ENCODE measurements at regions not wholly inside any gene's neighbourhood (a gene's known extent, or its start where the extent isn't known, plus 50 kb on each side); places are given as distances from the start of the nearest gene placed in this dataset.

DNA sequence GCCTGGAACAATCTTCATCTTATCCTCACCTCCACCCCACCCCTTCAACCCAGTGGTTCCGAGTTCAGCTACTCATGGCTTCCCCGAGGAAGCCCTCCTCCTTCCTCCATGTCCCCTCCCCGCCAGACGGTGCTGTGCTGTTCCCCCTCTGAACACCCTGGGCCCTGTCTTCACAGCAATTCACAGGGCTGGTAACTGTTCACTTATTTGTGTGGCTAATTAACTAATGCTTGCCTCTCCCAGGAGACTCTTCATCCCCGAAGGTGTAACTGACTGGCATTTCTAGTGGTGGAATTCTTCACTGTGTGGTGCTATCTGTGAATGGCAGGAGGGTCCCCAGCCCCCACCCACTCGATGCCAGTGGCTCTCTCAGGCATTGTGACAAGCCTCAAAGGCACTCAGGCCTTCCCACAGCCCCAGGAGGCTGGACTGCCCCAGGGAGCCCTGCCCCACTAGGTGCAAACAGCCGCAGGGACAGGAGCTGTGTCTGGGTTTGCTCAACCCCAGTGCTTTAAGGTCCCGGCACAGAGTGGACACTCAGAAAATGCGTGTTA is 133.7 kb upstream of the ID2 start:
- TF ChIP-seq, protein P1, sequence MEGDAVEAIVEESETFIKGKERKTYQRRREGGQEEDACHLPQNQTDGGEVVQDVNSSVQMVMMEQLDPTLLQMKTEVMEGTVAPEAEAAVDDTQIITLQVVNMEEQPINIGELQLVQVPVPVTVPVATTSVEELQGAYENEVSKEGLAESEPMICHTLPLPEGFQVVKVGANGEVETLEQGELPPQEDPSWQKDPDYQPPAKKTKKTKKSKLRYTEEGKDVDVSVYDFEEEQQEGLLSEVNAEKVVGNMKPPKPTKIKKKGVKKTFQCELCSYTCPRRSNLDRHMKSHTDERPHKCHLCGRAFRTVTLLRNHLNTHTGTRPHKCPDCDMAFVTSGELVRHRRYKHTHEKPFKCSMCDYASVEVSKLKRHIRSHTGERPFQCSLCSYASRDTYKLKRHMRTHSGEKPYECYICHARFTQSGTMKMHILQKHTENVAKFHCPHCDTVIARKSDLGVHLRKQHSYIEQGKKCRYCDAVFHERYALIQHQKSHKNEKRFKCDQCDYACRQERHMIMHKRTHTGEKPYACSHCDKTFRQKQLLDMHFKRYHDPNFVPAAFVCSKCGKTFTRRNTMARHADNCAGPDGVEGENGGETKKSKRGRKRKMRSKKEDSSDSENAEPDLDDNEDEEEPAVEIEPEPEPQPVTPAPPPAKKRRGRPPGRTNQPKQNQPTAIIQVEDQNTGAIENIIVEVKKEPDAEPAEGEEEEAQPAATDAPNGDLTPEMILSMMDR (IDR thresholded peaks at IDR 0.05; ENCODE audit: low read length) = no peak
- TF ChIP-seq EZH2 (optimal IDR thresholded peaks at IDR 0.05; ENCODE audit: low read depth, low read length) = no peak
